Mesendoderm (in vitro differentiated cells): ENCODE measurements at regions not wholly inside any gene's neighbourhood (a gene's known extent, or its start where the extent isn't known, plus 50 kb on each side); places are given as distances from the start of the nearest gene placed in this dataset.

Experiments used
- DNase-seq: peaks from one replicate; pipeline ENCODE4 v3.0.0; 2013
- H2AK5ac ChIP-seq: 2 replicates; pipeline ENCODE4 v1.6.1; 2013; ENCODE audit warnings: low read length, inconsistent platforms
- H2BK120ac ChIP-seq: 2 replicates; pipeline ENCODE4 v1.6.1; 2013; ENCODE audit warnings: low read depth, mild to moderate bottlenecking, low read length, moderate library complexity, mixed read lengths
- H2BK15ac ChIP-seq: replicated peaks from 2 replicates; pipeline ENCODE4 v1.6.1; 2013; ENCODE audit warnings: low read depth, mild to moderate bottlenecking, moderate library complexity
- H2BK5ac ChIP-seq: 2 replicates; pipeline ENCODE4 v1.6.1; 2013; ENCODE audit warnings: low read length, inconsistent platforms
- H3K18ac ChIP-seq: 2 replicates; pipeline ENCODE4 v1.6.1; 2013; ENCODE audit warnings: mild to moderate bottlenecking, low read length, mixed read lengths
- H3K23ac ChIP-seq: one replicate; pipeline ENCODE4 v1.6.1; 2013; ENCODE audit warnings: low read length
- H3K27ac ChIP-seq: 2 replicates; pipeline ENCODE4 v1.5.1; 2013; ENCODE audit warnings: low read depth, mild to moderate bottlenecking, inconsistent platforms, low read length, moderate library complexity
- H3K27me3 ChIP-seq: 2 replicates; pipeline ENCODE4 v1.6.1; 2013; ENCODE audit warnings: low read length, control low read depth, mild to moderate bottlenecking, inconsistent platforms; ENCODE audit not compliant: insufficient read depth, poor library complexity
- H3K36me3 ChIP-seq: 2 replicates; pipeline ENCODE4 v1.6.1; 2013; ENCODE audit warnings: low read length, inconsistent platforms; ENCODE audit not compliant: control insufficient read depth, insufficient read depth
- H3K4ac ChIP-seq: one replicate; pipeline ENCODE4 v1.6.1; 2013; ENCODE audit warnings: low read depth, mild to moderate bottlenecking, low read length, moderate library complexity
- H3K4me1 ChIP-seq: 2 replicates; pipeline ENCODE4 v1.6.1; 2013; ENCODE audit warnings: low read depth, low read length, inconsistent platforms; ENCODE audit not compliant: control insufficient read depth
- H3K4me2 ChIP-seq: 2 replicates; pipeline ENCODE4 v1.6.1; 2013; ENCODE audit warnings: low read length
- H3K4me3 ChIP-seq: 2 replicates; pipeline ENCODE4 v1.5.1; 2013; ENCODE audit warnings: mild to moderate bottlenecking, low read length
- H3K56ac ChIP-seq: one replicate; pipeline ENCODE4 v1.6.1; 2013; ENCODE audit warnings: low read length
- H3K79me1 ChIP-seq: 2 replicates; pipeline ENCODE4 v1.6.1; 2013; ENCODE audit warnings: low read length, inconsistent platforms
- H3K79me2 ChIP-seq: 2 replicates; pipeline ENCODE4 v1.6.1; 2013; ENCODE audit warnings: mild to moderate bottlenecking, low read length; ENCODE audit not compliant: control insufficient read depth, insufficient read depth
- H3K9ac ChIP-seq: 2 replicates; pipeline ENCODE4 v1.6.1; 2013; ENCODE audit warnings: low read length, inconsistent platforms
- H4K5ac ChIP-seq: one replicate; pipeline ENCODE4 v1.6.1; 2013; ENCODE audit warnings: low read length
- H4K8ac ChIP-seq: one replicate; pipeline ENCODE4 v1.6.1; 2013; ENCODE audit warnings: low read depth, mild to moderate bottlenecking, control low read depth, low read length, moderate library complexity
- WGBS: extraction: QIAGEN DNeasy Blood & Tissue Kit; methylation state at CpG from one replicate; pipeline ENCODE4 v1.1.7; 2013; ENCODE audit warnings: low lambda C conversion rate, missing lambda C conversion rate; ENCODE audit not compliant: insufficient coverage; ENCODE audit errors: extremely low coverage; 5-methylcytosine and 5-hydroxymethylcytosine counted together

DNA sequence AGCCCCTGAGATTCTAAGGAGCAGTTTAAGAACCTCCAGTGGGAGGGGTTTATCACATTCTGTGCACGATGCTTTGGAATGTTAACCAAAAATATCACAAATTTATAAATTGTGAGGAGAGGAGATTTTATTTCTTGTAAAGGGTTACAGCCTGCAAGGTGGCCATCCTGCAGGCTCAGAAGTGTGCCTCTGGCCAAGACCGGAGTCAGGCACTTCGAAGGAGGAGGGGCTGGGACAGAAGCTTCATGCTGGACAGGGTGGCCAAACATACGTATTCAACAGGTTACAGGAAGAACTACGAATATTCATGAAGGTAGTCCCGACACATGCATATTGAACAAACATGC lies 144.1 kb upstream of the NCK2 start:
- Histone ChIP-seq H3K56ac (no peak overlapping the region), H4K8ac (no peak overlapping the region), H3K23ac (no peak overlapping the region), H3K79me2 (no peaks in the 10 kb centered on the region), H2BK5ac (no peak overlapping the region), H3K9ac (no peak overlapping the region), H2BK120ac (no peak overlapping the region), H3K79me1 (no peaks in the 10 kb centered on the region), H3K4ac (no peak overlapping the region), H4K5ac (no peak overlapping the region), H3K27me3 (no peaks in the 10 kb centered on the region), H2AK5ac (no peak overlapping the region), H3K4me1 (no peaks in the 10 kb centered on the region), H3K27ac (no peak overlapping the region), H3K18ac (no peak overlapping the region), H2BK15ac (no peak overlapping the region), H3K4me3 (no peak overlapping the region), H3K4me2 (no peak overlapping the region), H3K36me3 (no peaks in the 10 kb centered on the region)
- WGBS = no CpG with 5 or more reads among the region's 6 CpGs
- DNase-seq = no peak

DNA sequence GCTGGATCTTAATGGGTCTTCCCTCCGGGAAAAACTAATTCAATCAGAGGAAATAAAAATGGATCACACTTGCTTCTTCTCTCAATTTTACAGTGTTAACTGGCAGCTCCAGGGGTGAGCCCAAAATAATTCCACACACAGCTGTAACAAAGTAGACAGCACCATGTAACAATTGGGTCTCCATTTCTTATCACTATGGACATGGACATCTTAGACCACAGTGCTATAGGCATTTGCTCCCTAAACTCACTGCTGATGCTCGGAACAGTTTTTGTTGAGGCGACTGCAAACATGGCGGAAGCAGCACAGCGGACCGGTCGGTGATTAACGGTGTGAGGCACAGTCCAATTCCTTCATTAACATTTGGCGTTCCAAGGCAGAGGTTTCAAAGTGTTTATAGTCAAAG lies 144.7 kb upstream of the NCK2 start:
- H3K18ac ChIP-seq = no peak overlapping the region
- H3K79me1 ChIP-seq = no peaks in the 10 kb centered on the region
- no peaks in the 10 kb centered on the region for H3K27me3 ChIP-seq
- no peak overlapping the region for H4K5ac ChIP-seq
- no peak overlapping the region for H2BK120ac ChIP-seq
- no peak overlapping the region for H4K8ac ChIP-seq
- no peak overlapping the region for H3K23ac ChIP-seq
- no peak for DNase-seq
- H3K36me3 ChIP-seq = no peaks in the 10 kb centered on the region
- no peak overlapping the region for H3K4ac ChIP-seq
- H3K4me2 ChIP-seq = no peak overlapping the region
- no peak overlapping the region for H3K4me3 ChIP-seq
- no peak overlapping the region for H3K27ac ChIP-seq
- no peak overlapping the region for H2AK5ac ChIP-seq
- no CpG with 5 or more reads among the region's 9 CpGs for WGBS
- H3K4me1 ChIP-seq = no peaks in the 10 kb centered on the region
- no peak overlapping the region for H2BK15ac ChIP-seq
- no peak overlapping the region for H3K9ac ChIP-seq
- no peaks in the 10 kb centered on the region for H3K79me2 ChIP-seq
- H3K56ac ChIP-seq = no peak overlapping the region
- no peak overlapping the region for H2BK5ac ChIP-seq

DNA sequence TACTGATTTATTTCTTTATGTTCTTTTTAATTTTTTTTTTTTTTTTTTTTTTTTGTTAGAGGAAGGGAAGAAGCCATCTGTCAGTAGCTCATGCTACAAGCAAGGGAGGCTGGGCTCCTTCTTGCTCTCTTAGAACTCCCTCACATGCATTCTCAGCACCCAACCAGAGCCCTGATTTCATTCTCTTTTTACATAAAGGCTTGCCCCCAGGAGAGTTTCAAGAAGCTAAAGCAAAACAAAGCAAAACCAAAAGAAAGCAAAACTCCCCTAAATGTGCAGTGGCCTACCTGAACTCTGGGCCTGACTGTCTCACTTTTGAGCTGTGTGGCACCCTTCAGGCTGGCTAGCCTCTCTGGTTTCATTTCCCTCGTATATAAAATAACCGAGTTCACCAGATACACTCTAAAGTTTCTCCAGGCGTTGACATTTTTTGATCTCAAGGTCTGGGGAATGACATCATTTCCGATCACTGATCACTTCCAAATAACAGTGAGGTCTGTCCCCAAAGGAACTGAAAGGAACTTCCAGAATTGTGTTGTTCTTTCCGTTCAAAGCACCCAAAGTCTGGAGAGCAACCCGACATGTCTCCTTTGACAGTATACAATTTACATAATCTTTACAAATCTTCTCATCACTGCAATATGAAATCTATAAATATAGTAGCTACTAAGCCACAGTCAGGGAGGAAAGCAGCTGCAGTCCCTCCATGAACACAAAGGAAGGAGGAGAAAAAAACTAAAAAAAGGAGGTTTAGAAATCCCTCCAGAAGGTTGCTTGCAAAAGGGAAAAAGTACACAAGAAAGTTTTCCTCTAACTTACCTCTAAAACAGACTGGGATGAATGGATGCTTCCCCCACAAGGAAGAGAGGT lies 145.6 kb upstream of the NCK2 start:
- no CpG with 5 or more reads among the region's 6 CpGs for WGBS
- no peaks in the 10 kb centered on the region for H3K36me3 ChIP-seq
- no peak overlapping the region for H2BK120ac ChIP-seq
- H2BK5ac ChIP-seq = no peak overlapping the region
- no peak overlapping the region for H3K4me2 ChIP-seq
- H2BK15ac ChIP-seq = no peak overlapping the region
- H3K27ac ChIP-seq = no peak overlapping the region
- H3K4me1 ChIP-seq = no peaks in the 10 kb centered on the region
- no peaks in the 10 kb centered on the region for H3K27me3 ChIP-seq
- no peak overlapping the region for H3K56ac ChIP-seq
- no peak overlapping the region for H3K4ac ChIP-seq
- no peaks in the 10 kb centered on the region for H3K79me2 ChIP-seq
- no peak overlapping the region for H3K18ac ChIP-seq
- DNase-seq = no peak
- H2AK5ac ChIP-seq = no peak overlapping the region
- H3K79me1 ChIP-seq = no peaks in the 10 kb centered on the region
- H4K8ac ChIP-seq = no peak overlapping the region
- H3K9ac ChIP-seq = no peak overlapping the region
- no peak overlapping the region for H3K4me3 ChIP-seq
- H3K23ac ChIP-seq = no peak overlapping the region
- no peak overlapping the region for H4K5ac ChIP-seq

DNA sequence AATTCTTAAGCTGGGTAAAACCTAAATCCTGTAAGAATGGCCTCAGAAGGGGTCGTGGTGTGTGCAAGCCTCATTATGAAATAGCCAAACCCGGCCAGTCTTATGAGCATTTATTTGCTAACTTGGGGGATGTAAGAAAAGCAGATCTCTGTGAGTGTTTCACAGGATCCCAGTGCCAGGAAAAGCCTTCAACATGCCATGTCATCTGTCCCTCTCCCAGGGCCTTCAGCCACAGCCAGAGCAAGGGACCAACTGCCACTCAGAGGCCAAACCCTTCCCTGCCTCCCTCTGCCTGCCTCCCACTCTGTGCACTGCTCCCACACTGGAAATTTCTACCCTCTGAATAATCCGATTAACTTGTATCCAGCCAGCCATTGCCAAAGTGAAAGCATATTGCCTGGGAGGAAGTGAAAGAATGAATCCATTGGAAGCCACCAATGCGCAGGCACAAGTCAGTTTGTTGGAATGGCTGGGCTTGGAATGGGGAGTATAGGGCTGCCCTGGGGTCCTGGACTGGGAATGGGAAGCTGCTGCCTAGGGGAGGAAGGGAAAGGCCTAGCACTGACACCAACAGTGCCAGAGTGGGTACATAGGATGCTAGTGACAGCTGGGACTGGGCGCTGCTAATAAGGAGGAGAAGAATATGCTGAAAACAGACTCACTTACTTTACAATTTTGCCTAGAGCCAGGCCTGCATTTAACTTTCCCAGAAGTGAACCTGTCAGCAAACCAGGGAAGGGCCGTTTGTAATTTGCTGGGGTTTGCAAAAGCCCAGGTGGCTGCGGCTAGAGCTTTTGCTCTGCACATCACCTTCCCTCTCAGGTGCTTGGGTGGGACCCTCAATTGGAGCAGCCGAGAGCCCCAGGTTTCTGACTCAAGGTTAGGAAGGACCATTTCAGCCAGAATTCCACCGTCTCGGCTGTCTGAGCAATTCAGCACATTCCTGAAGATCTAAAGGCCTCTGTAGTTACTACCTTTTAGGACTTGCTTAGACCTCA lies 146.6 kb upstream of the NCK2 start:
- H2BK120ac ChIP-seq = no peak overlapping the region
- no peak overlapping the region for H2BK5ac ChIP-seq
- H2AK5ac ChIP-seq = no peak overlapping the region
- no peak overlapping the region for H4K5ac ChIP-seq
- no peaks in the 10 kb centered on the region for H3K36me3 ChIP-seq
- DNase-seq = no peak
- no CpG with 5 or more reads among the region's 10 CpGs for WGBS
- H2BK15ac ChIP-seq = no peak overlapping the region
- H3K9ac ChIP-seq = no peak overlapping the region
- H4K8ac ChIP-seq = no peak overlapping the region
- no peaks in the 10 kb centered on the region for H3K27me3 ChIP-seq
- no peaks in the 10 kb centered on the region for H3K79me2 ChIP-seq
- no peaks in the 10 kb centered on the region for H3K79me1 ChIP-seq
- no peak overlapping the region for H3K4me3 ChIP-seq
- H3K27ac ChIP-seq = no peak overlapping the region
- H3K4me2 ChIP-seq = no peak overlapping the region
- no peak overlapping the region for H3K4ac ChIP-seq
- no peak overlapping the region for H3K18ac ChIP-seq
- H3K4me1 ChIP-seq = peaks cover 3% of the 10 kb centered on the region
- H3K56ac ChIP-seq = no peak overlapping the region
- H3K23ac ChIP-seq = no peak overlapping the region

DNA sequence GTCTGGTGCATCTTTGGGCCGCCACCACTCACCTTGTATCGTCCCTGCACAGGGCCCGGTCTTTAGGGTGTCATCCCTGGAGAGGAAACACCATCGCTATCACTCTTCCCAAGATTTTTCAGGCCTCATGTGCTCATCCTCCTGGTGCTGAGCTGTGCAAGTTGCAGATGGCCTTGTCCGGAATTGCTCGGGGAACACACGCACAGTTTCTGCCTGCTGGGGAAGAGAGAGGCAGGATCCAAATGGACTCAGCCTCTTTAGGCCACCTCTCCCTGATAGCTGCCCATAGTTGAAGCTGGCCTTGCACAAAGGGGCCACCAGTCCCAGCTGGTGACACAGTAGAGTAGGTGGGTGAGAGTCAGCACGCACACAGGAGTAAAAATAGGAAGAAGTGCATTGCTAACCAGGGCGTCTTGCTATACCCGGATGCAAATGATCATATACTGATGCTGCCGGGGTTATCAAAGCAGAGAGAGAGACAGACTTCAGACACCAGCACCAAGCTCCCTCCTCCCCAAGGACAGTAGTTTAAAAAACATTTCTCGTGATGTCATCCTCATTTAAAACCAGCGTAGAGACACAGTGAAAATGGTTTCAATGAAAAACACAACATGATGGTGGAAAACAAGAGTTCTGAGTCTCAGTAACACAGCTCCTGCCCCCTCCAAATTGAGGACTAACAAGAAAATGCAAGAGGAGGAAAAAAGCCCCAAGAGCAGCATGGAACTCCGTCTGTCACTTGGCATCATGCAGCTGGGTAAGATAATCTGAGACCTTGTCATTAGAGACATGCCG lies 147.5 kb upstream of the NCK2 start:
- Histone ChIP-seq H3K36me3 (no peaks in the 10 kb centered on the region), H3K27me3 (no peaks in the 10 kb centered on the region), H3K4me3 (no peak overlapping the region), H4K5ac (no peak overlapping the region), H3K9ac (no peak overlapping the region), H2BK5ac (no peak overlapping the region), H3K4ac (no peak overlapping the region), H3K18ac (no peak overlapping the region), H3K23ac (no peak overlapping the region), H3K79me1 (no peaks in the 10 kb centered on the region), H4K8ac (no peak overlapping the region), H3K56ac (no peak overlapping the region), H3K79me2 (no peaks in the 10 kb centered on the region), H2BK15ac (no peak overlapping the region), H3K27ac (no peak overlapping the region), H3K4me1 (peaks cover 7% of the 10 kb centered on the region), H2AK5ac (no peak overlapping the region), H2BK120ac (no peak overlapping the region), H3K4me2 (no peak overlapping the region)
- no CpG with 5 or more reads among the region's 15 CpGs for WGBS
- no peak for DNase-seq
